GM21576 (cell line): ENCODE measurements at regions not wholly inside any gene's neighbourhood (a gene's known extent, or its start where the extent isn't known, plus 50 kb on each side); places are given as distances from the start of the nearest gene placed in this dataset.
"Not testable (repeated sequence)": the region's sequence is repeated elsewhere in the genome, so short reads cannot be mapped to it uniquely, and the experiment has no call there.

ENCODE experiments used
- ATAC-seq: cut with Tn5 transposase; IDR thresholded peaks from one replicate; pipeline ENCODE4 v1.9.1; 2021; ENCODE audit warnings: mild to moderate bottlenecking, moderate library complexity; ENCODE audit not compliant: unreplicated experiment

DNA sequence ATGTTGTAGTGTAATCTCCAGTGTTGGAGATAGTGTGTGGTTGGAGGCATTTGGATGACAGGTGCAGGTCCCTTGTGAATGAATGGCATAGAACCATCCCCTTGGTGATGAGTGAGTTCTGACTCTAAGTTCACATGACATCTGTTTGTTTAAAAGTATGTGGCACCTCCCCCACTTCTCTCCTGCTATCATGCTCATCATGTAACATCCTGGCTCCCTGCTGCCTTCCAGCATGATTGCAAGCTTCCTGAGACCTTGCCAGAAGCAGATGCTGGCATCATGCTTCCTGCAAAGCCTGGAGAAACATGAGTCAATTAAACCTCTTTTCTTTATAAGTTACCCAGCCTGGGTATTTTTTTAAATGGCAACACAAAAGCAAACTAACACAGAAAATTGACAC, 499.0 kb upstream of the SEMA3D start:
- no peak for ATAC-seq

DNA sequence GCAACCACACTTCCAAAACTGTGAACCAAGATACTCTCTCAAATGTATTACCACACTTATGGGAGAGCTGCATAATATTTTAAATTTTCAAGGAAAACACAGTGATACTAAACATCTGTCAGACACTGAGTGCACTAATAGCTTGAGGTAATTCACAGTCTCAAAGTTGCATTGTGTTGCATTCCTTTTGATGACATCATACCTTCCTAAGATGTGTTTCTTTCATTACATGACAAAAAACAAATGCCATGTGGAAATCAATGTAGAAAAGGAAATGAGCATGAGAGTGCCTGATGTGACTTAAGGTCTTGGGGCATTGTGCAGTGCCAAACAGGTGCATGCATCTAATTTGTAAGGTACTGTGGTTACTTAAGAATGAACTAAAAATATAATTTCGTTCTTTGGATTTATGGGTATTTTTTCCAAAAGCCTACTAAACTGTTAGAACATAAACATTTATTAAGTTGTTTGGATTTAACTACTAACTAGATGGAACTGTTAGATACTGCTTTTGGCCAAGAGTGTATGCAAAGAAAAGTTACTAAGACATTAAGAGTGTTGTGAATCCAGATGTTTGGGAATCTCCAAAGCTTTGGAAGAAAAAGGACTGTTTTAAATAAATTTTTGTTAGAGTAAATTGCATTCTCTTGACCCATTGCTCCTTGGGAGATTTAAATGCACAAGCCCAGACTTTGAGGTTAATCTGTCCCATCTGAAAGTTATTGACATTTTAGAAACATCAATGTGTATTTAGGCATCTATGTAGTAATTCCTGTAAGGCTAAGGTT, 496.2 kb upstream of the SEMA3D start:
- ATAC-seq = no peak

DNA sequence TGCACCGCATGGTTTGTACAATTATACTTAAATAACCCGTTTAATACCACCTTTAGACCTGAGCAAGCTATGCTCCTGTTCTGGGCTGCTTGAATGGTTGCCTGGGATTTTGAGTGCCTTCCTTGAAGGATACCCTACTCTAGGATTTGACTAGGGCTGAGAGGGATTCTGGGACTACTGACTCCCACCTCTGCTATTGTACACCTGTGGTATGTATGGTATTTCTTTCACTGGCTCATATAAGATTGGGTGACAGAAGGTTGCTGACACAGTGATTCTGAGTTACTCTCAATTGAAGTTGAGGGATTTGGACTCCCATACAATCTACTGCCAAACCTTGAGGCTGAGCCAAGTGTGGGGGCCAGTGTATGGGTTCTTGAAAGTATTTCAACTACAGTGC, 494.4 kb upstream of the SEMA3D start:
- no peak for ATAC-seq

- not testable (repeated sequence) for ATAC-seq
Observed at GRCh38 chr7:85675093-85675492, 488.2 kb upstream of the SEMA3D start.

DNA sequence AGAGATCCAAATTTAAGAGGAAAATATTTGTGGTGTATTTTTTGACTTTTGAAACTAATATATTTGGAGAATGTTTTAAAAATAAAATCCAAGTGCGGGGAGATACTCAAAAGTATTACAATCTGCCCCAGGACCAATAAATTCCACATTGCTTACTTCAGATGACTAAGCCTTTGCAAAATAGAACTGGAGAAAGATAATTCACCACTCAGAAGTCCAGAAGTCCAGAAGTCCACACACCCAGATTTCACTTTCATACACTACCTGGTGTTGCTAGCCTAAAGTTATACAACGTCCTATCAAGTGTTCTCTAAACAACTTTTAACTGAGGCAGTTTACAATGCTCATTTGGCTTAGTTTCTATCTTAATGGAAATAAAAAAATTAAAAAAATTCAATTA, 487.0 kb upstream of the SEMA3D start:
- no peak for ATAC-seq

GRCh38 chr7:85669225-85669624, 482.4 kb upstream of the SEMA3D start:
- no peak for ATAC-seq

GRCh38 chr7:85664341-85664740, 477.5 kb upstream of the SEMA3D start:
- no peak for ATAC-seq

- no peak for ATAC-seq
Observed at GRCh38 chr7:85659364-85659763, 472.5 kb upstream of the SEMA3D start.

DNA sequence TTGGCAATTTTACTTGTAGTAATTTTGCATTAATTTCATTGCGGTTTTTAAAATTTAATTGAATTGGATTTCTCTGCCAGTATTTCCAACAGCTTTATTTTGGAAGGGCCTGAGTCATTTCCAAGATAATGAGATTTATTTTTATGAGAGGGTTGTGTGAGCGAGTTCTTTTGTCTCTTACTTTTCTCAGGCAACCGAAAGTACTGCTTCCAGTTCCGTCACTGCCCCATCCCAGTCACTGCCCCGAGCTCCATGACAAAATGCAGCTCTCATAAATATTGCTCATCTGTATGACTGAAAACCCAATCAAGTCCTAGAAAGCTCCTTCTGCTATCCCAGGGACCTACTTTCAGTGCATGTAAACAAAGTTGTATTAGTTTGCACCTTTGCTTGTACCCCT, 468.4 kb upstream of the SEMA3D start:
- ATAC-seq = no peak

DNA sequence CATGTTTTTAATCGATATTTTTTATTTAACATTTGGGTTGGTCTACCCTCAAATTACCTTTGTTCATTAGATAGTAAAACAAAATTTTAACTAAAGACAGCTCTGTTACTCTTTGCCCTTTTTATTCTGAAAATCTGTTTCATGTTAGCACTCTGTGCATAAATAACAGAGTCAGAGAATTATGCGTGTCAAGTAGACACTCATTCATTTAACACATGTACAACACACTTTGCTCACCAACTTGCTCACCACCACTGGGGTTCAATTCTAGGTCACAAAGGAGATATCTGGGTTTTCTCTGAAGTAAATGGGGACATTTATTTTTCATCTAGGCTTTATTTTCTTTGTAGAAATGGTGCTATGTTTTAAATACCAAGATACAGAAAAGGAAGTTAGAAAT, 457.4 kb upstream of the SEMA3D start:
- no peak for ATAC-seq

- no peak for ATAC-seq
Observed at GRCh38 chr7:85641331-85641730, 454.5 kb upstream of the SEMA3D start.

DNA sequence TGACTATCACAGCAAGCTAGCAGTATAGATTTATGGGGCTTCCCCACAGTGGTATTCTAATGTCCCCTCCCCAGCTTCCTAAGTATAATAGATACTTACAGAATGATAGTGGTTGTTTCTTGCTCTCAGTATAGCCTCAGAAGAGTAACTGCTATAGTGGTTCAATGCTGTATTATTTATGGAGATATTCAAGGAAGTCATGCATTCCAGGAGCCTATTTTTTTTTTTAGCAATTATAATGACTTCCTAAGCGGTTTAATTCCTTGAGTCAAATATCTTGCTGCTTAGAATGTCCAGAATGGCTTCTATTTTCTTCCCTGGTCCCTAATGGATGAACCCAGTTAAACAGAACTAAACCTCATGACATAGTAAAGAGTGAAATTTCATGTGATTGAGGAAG, 451.5 kb upstream of the SEMA3D start:
- no peak for ATAC-seq

- no peak for ATAC-seq
Observed at GRCh38 chr7:85634951-85635350, 448.1 kb upstream of the SEMA3D start.

- no peak for ATAC-seq
Observed at GRCh38 chr7:85630904-85631600, 444.2 kb upstream of the SEMA3D start.

DNA sequence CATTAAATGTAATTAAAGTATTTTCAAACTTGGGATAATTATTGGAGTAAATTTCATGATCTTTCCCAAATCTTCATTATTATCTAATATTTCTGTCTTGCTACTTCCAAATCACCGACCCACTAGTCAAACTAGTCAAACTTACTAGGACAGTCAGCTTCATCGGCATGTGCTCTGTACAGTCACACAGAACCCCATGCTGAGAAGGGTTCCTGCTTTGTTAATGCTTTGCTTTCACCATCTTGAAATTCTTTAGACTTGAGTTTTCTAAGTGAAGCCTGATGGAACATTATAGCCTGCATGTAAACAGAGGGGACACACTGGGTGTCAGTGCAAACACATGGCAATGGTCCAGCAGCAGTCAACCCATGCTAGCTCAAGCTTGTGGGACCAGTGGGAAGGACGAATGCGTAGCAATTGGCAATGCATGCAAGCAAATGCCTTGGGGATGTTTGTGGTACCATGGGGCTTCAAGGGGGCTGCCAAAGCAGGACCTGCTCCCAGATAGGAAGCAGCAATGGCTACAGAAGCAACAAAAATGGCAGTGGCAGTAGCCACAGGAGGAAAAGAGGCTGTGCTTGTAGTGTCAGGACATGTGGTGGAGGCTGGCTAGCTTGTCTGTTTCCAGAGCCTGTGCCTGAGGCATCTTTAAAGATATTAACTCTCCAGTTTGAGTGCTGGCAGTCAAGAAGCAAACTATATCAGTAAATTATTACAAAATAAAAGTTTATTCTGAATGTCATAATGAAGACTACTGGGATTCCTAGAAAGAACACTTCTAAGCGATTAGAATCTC, 441.1 kb upstream of the SEMA3D start:
- no peak for ATAC-seq

DNA sequence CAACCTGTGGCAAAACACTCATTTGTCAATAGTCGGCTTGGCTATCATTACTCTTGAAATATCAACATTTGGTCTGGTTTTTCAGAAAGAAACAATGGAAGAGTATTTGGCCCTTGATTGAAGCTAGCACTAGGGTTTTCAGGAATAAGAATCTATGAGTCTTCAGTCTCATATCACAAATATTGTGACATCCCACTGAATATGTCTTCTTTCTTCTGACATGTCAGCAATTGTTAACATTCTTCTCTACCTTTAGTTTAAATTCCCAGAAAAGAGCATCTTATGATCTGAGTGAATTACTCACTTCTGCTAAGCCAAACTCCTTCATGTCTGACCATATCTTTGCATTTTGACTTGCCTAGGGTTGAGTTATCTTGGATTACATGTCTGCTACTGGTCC, 435.2 kb upstream of the SEMA3D start:
- ATAC-seq = no peak

DNA sequence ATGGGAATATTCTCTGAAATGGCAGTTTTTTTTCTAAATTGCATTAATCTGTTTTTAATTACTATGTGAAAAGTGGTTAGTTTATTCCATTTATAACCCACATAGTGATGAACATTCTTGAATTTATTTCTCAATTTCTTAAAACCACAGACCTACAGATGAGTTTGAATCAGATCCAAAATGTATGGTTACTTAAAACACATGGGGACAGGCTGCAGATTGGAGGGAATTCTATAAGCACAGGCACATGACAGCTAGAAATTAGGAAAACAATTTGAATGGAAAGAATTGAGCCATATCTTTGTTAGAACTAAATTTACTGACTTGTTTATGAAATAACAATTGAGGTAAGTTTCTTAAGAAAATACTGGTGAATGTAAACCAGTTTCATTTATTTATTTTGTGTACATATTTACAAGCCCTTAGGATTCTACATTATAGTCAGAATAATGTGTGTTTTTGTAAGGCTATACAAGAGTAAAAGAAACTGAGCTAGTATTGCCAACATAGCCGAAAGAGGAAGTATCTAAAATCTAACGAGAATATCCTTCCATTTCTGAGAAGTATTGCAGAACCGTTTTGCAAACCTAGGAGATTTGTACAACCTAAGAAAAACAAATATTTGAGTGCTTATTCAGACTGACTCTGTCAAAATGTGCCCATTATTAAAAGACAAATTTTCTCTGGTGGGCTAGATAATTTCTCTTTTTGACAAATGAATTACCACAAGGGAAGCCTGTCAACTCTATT, 434.3 kb upstream of the SEMA3D start:
- no peak for ATAC-seq

DNA sequence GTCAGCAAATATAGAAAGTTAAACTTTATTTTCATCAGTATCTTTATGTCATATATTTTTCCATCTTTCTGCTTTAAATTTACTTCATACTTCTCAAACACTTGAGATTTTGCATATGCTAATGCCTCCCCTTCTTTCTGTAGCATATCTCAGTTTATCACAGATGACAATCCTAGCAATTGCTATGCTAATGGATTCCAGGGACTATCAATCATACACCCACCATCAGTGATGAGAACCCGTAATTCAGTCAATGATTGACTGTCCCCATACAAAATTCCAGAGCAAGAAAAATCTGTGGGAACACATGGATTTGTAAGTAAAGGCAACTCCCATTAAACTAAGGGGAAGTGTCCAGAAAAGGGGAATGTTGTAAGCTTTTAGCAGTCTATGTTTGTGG, 432.4 kb upstream of the SEMA3D start:
- ATAC-seq = no peak

GRCh38 chr7:85614684-85615083, 427.8 kb upstream of the SEMA3D start:
- ATAC-seq = no peak

DNA sequence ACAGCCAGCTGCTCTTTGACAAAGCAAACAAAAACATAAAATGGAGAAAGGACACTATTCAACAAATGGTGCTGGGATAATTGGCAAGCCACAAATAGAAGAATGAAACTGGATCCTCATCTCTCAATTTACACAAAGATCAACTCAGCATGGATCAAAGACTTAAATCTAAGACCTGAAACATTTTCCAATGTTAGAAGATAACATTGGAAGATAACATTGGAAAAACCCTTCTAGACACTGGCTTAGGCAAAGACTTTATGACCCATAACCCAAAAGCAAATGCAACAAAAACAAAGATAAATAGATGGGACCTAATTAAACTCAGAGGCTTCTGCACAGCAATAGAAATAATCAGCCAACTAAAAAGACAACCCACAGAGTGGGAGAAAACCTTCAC, 425.7 kb upstream of the SEMA3D start:
- no peak for ATAC-seq

DNA sequence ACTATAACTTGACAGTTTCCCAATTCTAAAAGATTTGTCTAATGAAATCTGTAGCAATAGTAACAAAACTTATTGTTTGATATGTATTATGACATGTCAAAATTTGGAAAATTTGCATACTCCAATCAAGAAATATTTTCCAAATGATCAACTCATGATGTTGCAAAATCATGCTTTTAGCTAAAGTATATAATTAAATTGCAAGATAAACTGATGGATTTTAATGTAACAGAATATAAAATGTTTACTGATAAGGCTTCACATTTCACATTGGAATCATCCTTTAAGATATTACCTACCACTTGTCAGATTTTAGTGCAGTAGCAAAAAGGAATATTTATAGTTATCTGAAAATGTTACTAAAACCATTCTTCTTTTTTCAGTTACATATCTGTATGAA, 421.9 kb upstream of the SEMA3D start:
- no peak for ATAC-seq
